GM19240 (cell line): ENCODE measurements at regions not wholly inside any gene's neighbourhood (a gene's known extent, or its start where the extent isn't known, plus 50 kb on each side); places are given as distances from the start of the nearest gene placed in this dataset.
"Not testable (repeated sequence)": the region's sequence is repeated elsewhere in the genome, so short reads cannot be mapped to it uniquely, and the experiment has no call there.

Experiments used
- DNase-seq: peaks from one replicate; pipeline ENCODE4 v3.0.0; 2011; ENCODE audit warnings: low spot score; ENCODE audit not compliant: insufficient read length

GRCh38 chr11:98456308-98456680 lies 564.5 kb upstream of the CNTN5 start:
- DNase-seq, result no peak

- no peak for DNase-seq
Measured at GRCh38 chr11:98495016-98495415, 525.7 kb upstream of the CNTN5 start.

GRCh38 chr11:98495601-98496000 lies 525.1 kb upstream of the CNTN5 start:
- no peak for DNase-seq

- no peak for DNase-seq
Measured at GRCh38 chr11:98507208-98507607, 513.5 kb upstream of the CNTN5 start.

- DNase-seq, result no peak
Measured at GRCh38 chr11:98512938-98513337, 507.8 kb upstream of the CNTN5 start.

GRCh38 chr11:98531576-98531975 lies 489.2 kb upstream of the CNTN5 start:
- DNase-seq, result no peak

- DNase-seq, result no peak
Measured at GRCh38 chr11:98536023-98536422, 484.7 kb upstream of the CNTN5 start.

- DNase-seq, result not testable (repeated sequence)
Measured at GRCh38 chr11:98538358-98538757, 482.4 kb upstream of the CNTN5 start.

- no peak for DNase-seq
Measured at GRCh38 chr11:98545544-98546175, 475.1 kb upstream of the CNTN5 start.

- DNase-seq, result no peak
Measured at GRCh38 chr11:98549571-98549970, 471.2 kb upstream of the CNTN5 start.

GRCh38 chr11:98559961-98560360 lies 460.8 kb upstream of the CNTN5 start:
- no peak for DNase-seq

GRCh38 chr11:98561252-98561651 lies 459.5 kb upstream of the CNTN5 start:
- DNase-seq, result no peak

- no peak for DNase-seq
Measured at GRCh38 chr11:98561877-98562395, 458.8 kb upstream of the CNTN5 start.

GRCh38 chr11:98564233-98564632 lies 456.5 kb upstream of the CNTN5 start:
- DNase-seq, result no peak

- no peak for DNase-seq
Measured at GRCh38 chr11:98564881-98565280, 455.9 kb upstream of the CNTN5 start.

- DNase-seq, result no peak
Measured at GRCh38 chr11:98565311-98565710, 455.4 kb upstream of the CNTN5 start.

GRCh38 chr11:98566978-98567377 lies 453.8 kb upstream of the CNTN5 start:
- no peak for DNase-seq

- DNase-seq, result no peak
Measured at GRCh38 chr11:98568013-98568412, 452.7 kb upstream of the CNTN5 start.

GRCh38 chr11:98572941-98573340 lies 447.8 kb upstream of the CNTN5 start:
- no peak for DNase-seq

- no peak for DNase-seq
Measured at GRCh38 chr11:98587884-98588283, 432.9 kb upstream of the CNTN5 start.

GRCh38 chr11:98589967-98590366 lies 430.8 kb upstream of the CNTN5 start:
- DNase-seq, result no peak

GRCh38 chr11:98600103-98600502 lies 420.6 kb upstream of the CNTN5 start:
- no peak for DNase-seq
